ENCODE measurements at regions not wholly inside any gene's neighbourhood (a gene's known extent, or its start where the extent isn't known, plus 50 kb on each side); places are given as distances from the start of the nearest gene placed in this dataset.

DNA sequence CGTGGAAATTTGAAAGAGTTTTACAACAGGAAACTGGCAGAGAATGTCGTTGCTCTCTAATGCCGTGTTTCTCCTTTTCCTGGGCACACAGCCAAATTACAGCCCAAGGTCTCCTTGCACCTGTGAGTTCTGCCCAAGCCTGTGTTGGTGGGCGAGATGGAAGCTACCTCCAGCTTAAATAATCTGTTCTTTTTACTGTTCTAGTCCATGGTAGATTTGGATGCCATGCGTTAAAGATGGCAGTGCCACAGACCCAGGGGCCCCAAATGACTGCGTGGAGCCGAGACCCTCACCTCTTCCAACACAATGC lies 92.6 kb upstream of the IRX4 start:
- TF ChIP-seq, protein P1, sequence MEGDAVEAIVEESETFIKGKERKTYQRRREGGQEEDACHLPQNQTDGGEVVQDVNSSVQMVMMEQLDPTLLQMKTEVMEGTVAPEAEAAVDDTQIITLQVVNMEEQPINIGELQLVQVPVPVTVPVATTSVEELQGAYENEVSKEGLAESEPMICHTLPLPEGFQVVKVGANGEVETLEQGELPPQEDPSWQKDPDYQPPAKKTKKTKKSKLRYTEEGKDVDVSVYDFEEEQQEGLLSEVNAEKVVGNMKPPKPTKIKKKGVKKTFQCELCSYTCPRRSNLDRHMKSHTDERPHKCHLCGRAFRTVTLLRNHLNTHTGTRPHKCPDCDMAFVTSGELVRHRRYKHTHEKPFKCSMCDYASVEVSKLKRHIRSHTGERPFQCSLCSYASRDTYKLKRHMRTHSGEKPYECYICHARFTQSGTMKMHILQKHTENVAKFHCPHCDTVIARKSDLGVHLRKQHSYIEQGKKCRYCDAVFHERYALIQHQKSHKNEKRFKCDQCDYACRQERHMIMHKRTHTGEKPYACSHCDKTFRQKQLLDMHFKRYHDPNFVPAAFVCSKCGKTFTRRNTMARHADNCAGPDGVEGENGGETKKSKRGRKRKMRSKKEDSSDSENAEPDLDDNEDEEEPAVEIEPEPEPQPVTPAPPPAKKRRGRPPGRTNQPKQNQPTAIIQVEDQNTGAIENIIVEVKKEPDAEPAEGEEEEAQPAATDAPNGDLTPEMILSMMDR (IDR thresholded peaks at IDR 0.05): no peak

GRCh38 chr5:1974501-1975405 lies 92.0 kb upstream of the IRX4 start:
- Histone ChIP-seq H3K36me3 (no peaks in the 10 kb centered on the region), H3K9me3 (no peaks in the 10 kb centered on the region), H3K27ac (no peak overlapping the region), H3K4me3 (no peak overlapping the region), H3K27me3 (no peaks in the 10 kb centered on the region), H3K4me1 (no peaks in the 10 kb centered on the region)
- TF ChIP-seq, protein P1 (IDR thresholded peaks at IDR 0.05): no peak
- no peak for DNase-seq (ENCODE audit: low spot score)

More for the DNA sequence above, 92.6 kb upstream of the IRX4 start:
- H3K4me3 ChIP-seq: no peak overlapping the region
- no peaks in the 10 kb centered on the region for H3K36me3 ChIP-seq
- H3K4me1 ChIP-seq: no peaks in the 10 kb centered on the region
- H3K9me3 ChIP-seq: no peaks in the 10 kb centered on the region
- H3K27me3 ChIP-seq: no peaks in the 10 kb centered on the region
- H3K27ac ChIP-seq: no peak overlapping the region
- no peak for DNase-seq (ENCODE audit: low spot score)

DNA sequence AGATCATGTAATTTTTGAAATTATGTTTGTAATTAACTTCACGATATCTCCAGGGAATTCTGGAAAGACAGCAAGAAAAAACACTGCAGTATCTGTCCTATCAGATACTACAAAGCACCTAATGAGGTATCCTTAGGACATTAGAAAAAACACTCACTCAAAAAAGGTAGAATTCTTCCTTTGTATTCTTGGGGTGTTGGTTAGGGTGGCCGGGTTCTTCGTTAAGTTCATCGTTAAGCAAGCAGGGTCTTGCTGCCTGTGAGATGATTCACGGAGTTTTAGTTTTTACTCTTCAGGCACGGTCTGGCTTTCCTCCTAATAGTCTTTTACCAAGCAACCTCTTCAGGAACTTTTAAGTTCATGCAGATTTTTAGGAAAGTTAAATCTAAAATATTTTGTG lies 91.4 kb upstream of the IRX4 start:
- Histone ChIP-seq H3K27ac (no peak overlapping the region), H3K9me3 (no peaks in the 10 kb centered on the region), H3K36me3 (no peaks in the 10 kb centered on the region), H3K27me3 (no peaks in the 10 kb centered on the region), H3K4me1 (no peaks in the 10 kb centered on the region), H3K4me3 (no peak overlapping the region)
- TF ChIP-seq, protein P1 (IDR thresholded peaks at IDR 0.05): no peak
- no peak for DNase-seq (ENCODE audit: low spot score)

- Histone ChIP-seq H3K27me3 (no peaks in the 10 kb centered on the region), H3K27ac (no peak overlapping the region)
Observed at GRCh38 chr5:1973391-1974013, 90.8 kb upstream of the IRX4 start.

GRCh38 chr5:1971944-1972343 lies 89.2 kb upstream of the IRX4 start:
- DNase-seq (ENCODE audit: low spot score): no peak
- Histone ChIP-seq H3K4me3 (no peak overlapping the region), H3K27me3 (no peaks in the 10 kb centered on the region), H3K4me1 (no peaks in the 10 kb centered on the region), H3K27ac (no peak overlapping the region), H3K9me3 (no peaks in the 10 kb centered on the region), H3K36me3 (no peaks in the 10 kb centered on the region)
- TF ChIP-seq, protein P1 (IDR thresholded peaks at IDR 0.05): no peak

More at GRCh38 chr5:1973391-1974013, 90.8 kb upstream of the IRX4 start:
- TF ChIP-seq, protein P1 (IDR thresholded peaks at IDR 0.05): no peak
- H3K4me3 ChIP-seq: no peak overlapping the region
- no peaks in the 10 kb centered on the region for H3K9me3 ChIP-seq
- no peak for DNase-seq (ENCODE audit: low spot score)
- H3K36me3 ChIP-seq: no peaks in the 10 kb centered on the region
- H3K4me1 ChIP-seq: no peaks in the 10 kb centered on the region
